ENCODE measurements at regions not wholly inside any gene's neighbourhood (a gene's known extent, or its start where the extent isn't known, plus 50 kb on each side); places are given as distances from the start of the nearest gene placed in this dataset.

- Histone ChIP-seq H2AFZ (ENCODE audit: low read length) (no peak overlapping the region), H4K20me1 (ENCODE audit: control insufficient read depth, extremely low read depth, insufficient read depth, low read length) (no peaks in the 10 kb centered on the region), H3K79me2 (ENCODE audit: control insufficient read depth, insufficient read depth, low read length) (no peaks in the 10 kb centered on the region), H3K4me2 (ENCODE audit: extremely low read depth, insufficient read depth, low read length) (no peak overlapping the region), H3K9ac (ENCODE audit: insufficient read depth, low read length) (no peak overlapping the region), H3K4me1 (ENCODE audit: control insufficient read depth, extremely low read depth, insufficient read depth, low read length) (no peaks in the 10 kb centered on the region), H3K27ac (ENCODE audit: insufficient read depth, low read length) (no peak overlapping the region), H3K27me3 (ENCODE audit: control insufficient read depth, insufficient read depth, low read length) (no peaks in the 10 kb centered on the region), H3K4me3 (replicated peaks in 1 of 4; ENCODE audit: control extremely low read depth in 1 of 4, insufficient read depth in 1 of 4, low read depth in 3 of 4, low read length in 4 of 4) (no peak overlapping the region), H3K36me3 (ENCODE audit: control insufficient read depth, insufficient read depth, low read length) (no peaks in the 10 kb centered on the region), H3K9me3 (ENCODE audit: control insufficient read depth, insufficient read depth, low read depth, low read length) (no peaks in the 10 kb centered on the region)
- TF ChIP-seq EZH2 (IDR thresholded peaks at IDR 0.05; ENCODE audit: low read length, missing control alignments) (no peak), CTCF (conservative IDR thresholded peaks at IDR 0.05 in 1 of 2, IDR thresholded peaks at IDR 0.05 in 1 of 2; ENCODE audit: low read depth in 1 of 2, low read length in 2 of 2) (no peak)
- DNase-seq (ENCODE audit: low read depth in 2 of 2) = no peak
Observed at GRCh38 chr18:54764786-54765185, 63.5 kb upstream of the RAB27B start.

GRCh38 chr18:54765636-54766375, 62.5 kb upstream of the RAB27B start:
- H3K79me2 ChIP-seq (ENCODE audit: control insufficient read depth, insufficient read depth, low read length) = no peaks in the 10 kb centered on the region
- H3K4me2 ChIP-seq (ENCODE audit: extremely low read depth, insufficient read depth, low read length) = no peak overlapping the region
- H3K36me3 ChIP-seq (ENCODE audit: control insufficient read depth, insufficient read depth, low read length) = no peaks in the 10 kb centered on the region
- no peak for TF ChIP-seq EZH2 (IDR thresholded peaks at IDR 0.05; ENCODE audit: low read length, missing control alignments)
- TF ChIP-seq CTCF (conservative IDR thresholded peaks at IDR 0.05 in 1 of 2, IDR thresholded peaks at IDR 0.05 in 1 of 2; ENCODE audit: low read depth in 1 of 2, low read length in 2 of 2) = no peak
- no peaks in the 10 kb centered on the region for H3K27me3 ChIP-seq (ENCODE audit: control insufficient read depth, insufficient read depth, low read length)
- H3K4me1 ChIP-seq (ENCODE audit: control insufficient read depth, extremely low read depth, insufficient read depth, low read length) = no peaks in the 10 kb centered on the region
- H2AFZ ChIP-seq (ENCODE audit: low read length) = no peak overlapping the region
- H4K20me1 ChIP-seq (ENCODE audit: control insufficient read depth, extremely low read depth, insufficient read depth, low read length) = no peaks in the 10 kb centered on the region
- no peak overlapping the region for H3K9ac ChIP-seq (ENCODE audit: insufficient read depth, low read length)
- peak in 1 of 2 donors; percentile 37 for DNase-seq (ENCODE audit: low read depth in 2 of 2)
- no peak overlapping the region for H3K4me3 ChIP-seq (replicated peaks in 1 of 4; ENCODE audit: control extremely low read depth in 1 of 4, insufficient read depth in 1 of 4, low read depth in 3 of 4, low read length in 4 of 4)
- H3K27ac ChIP-seq (ENCODE audit: insufficient read depth, low read length) = no peak overlapping the region
- H3K9me3 ChIP-seq (ENCODE audit: control insufficient read depth, insufficient read depth, low read depth, low read length) = no peaks in the 10 kb centered on the region

- Histone ChIP-seq H3K27ac (ENCODE audit: insufficient read depth, low read length) (no peak overlapping the region), H4K20me1 (ENCODE audit: control insufficient read depth, extremely low read depth, insufficient read depth, low read length) (no peaks in the 10 kb centered on the region), H3K79me2 (ENCODE audit: control insufficient read depth, insufficient read depth, low read length) (no peaks in the 10 kb centered on the region), H2AFZ (ENCODE audit: low read length) (no peak overlapping the region), H3K9ac (ENCODE audit: insufficient read depth, low read length) (no peak overlapping the region), H3K4me2 (ENCODE audit: extremely low read depth, insufficient read depth, low read length) (no peak overlapping the region), H3K4me3 (replicated peaks in 1 of 4; ENCODE audit: control extremely low read depth in 1 of 4, insufficient read depth in 1 of 4, low read depth in 3 of 4, low read length in 4 of 4) (no peak overlapping the region), H3K36me3 (ENCODE audit: control insufficient read depth, insufficient read depth, low read length) (no peaks in the 10 kb centered on the region), H3K4me1 (ENCODE audit: control insufficient read depth, extremely low read depth, insufficient read depth, low read length) (no peaks in the 10 kb centered on the region), H3K27me3 (ENCODE audit: control insufficient read depth, insufficient read depth, low read length) (no peaks in the 10 kb centered on the region), H3K9me3 (ENCODE audit: control insufficient read depth, insufficient read depth, low read depth, low read length) (no peaks in the 10 kb centered on the region)
- TF ChIP-seq CTCF (conservative IDR thresholded peaks at IDR 0.05 in 1 of 2, IDR thresholded peaks at IDR 0.05 in 1 of 2; ENCODE audit: low read depth in 1 of 2, low read length in 2 of 2) (no peak), EZH2 (IDR thresholded peaks at IDR 0.05; ENCODE audit: low read length, missing control alignments) (no peak)
- DNase-seq (ENCODE audit: low read depth in 2 of 2) = peak in 1 of 2 donors; percentile 35
Observed at GRCh38 chr18:54766634-54767033, 61.6 kb upstream of the RAB27B start.

Measured in fibroblast of lung (primary cell).